HG02884 (cell line): ENCODE measurements at regions not wholly inside any gene's neighbourhood (a gene's known extent, or its start where the extent isn't known, plus 50 kb on each side); places are given as distances from the start of the nearest gene placed in this dataset.

Source experiments
- ATAC-seq: cut with Tn5 transposase; IDR thresholded peaks from one replicate; pipeline ENCODE4 v1.9.1; 2021; ENCODE audit warnings: mild to moderate bottlenecking, moderate library complexity; ENCODE audit not compliant: unreplicated experiment

- ATAC-seq = no peak
These were observed 321.5 kb downstream of the SATB2 start for GRCh38 chr2:199136242-199136641.

GRCh38 chr2:199131876-199132275 is 325.9 kb downstream of the SATB2 start:
- ATAC-seq = no peak

- ATAC-seq = no peak
These were observed 326.5 kb downstream of the SATB2 start for GRCh38 chr2:199131136-199131655.

GRCh38 chr2:199130501-199130900 is 327.2 kb downstream of the SATB2 start:
- no peak for ATAC-seq

GRCh38 chr2:199128476-199129229 is 329.1 kb downstream of the SATB2 start:
- ATAC-seq = no peak

- no peak for ATAC-seq
These were observed 337.9 kb downstream of the SATB2 start for GRCh38 chr2:199119796-199120195.

- ATAC-seq = no peak
These were observed 339.0 kb downstream of the SATB2 start for GRCh38 chr2:199118673-199119112.

- ATAC-seq = no peak
These were observed 342.6 kb downstream of the SATB2 start for GRCh38 chr2:199115169-199115568.

- no peak for ATAC-seq
These were observed 344.6 kb downstream of the SATB2 start for GRCh38 chr2:199113111-199113510.

GRCh38 chr2:199111458-199111857 is 346.3 kb downstream of the SATB2 start:
- no peak for ATAC-seq

- ATAC-seq = no peak
These were observed 349.7 kb downstream of the SATB2 start for GRCh38 chr2:199108056-199108455.

GRCh38 chr2:199105826-199106225 is 351.9 kb downstream of the SATB2 start:
- ATAC-seq = no peak

GRCh38 chr2:199101487-199101886 is 356.3 kb downstream of the SATB2 start:
- ATAC-seq = no peak

GRCh38 chr2:199100326-199101110 is 357.2 kb downstream of the SATB2 start:
- no peak for ATAC-seq

GRCh38 chr2:199092419-199092818 is 365.3 kb downstream of the SATB2 start:
- no peak for ATAC-seq

GRCh38 chr2:199085261-199085660 is 372.5 kb downstream of the SATB2 start:
- no peak for ATAC-seq

GRCh38 chr2:199070322-199070949 is 387.3 kb downstream of the SATB2 start:
- ATAC-seq = no peak

- no peak for ATAC-seq
These were observed 393.5 kb downstream of the SATB2 start for GRCh38 chr2:199064201-199064600.

GRCh38 chr2:199057936-199058335 is 399.8 kb downstream of the SATB2 start:
- ATAC-seq = no peak

- ATAC-seq = no peak
These were observed 402.4 kb downstream of the SATB2 start for GRCh38 chr2:199055336-199055735.

- no peak for ATAC-seq
These were observed 414.9 kb downstream of the SATB2 start for GRCh38 chr2:199042660-199043379.
